Ascending aorta (tissue), 2 donors: ENCODE measurements at regions not wholly inside any gene's neighbourhood (a gene's known extent, or its start where the extent isn't known, plus 50 kb on each side); places are given as distances from the start of the nearest gene placed in this dataset.
"Not testable (repeated sequence)": the region's sequence is repeated elsewhere in the genome, so short reads cannot be mapped to it uniquely, and the experiment has no call there.

Experiments used
- DNase-seq, 2 donors: peaks; one replicate each; pipeline ENCODE4 v3.0.0-alpha.2; 2019; ENCODE audit warnings: low spot score in 2 of 2
- H3K27ac ChIP-seq, 2 donors: fragments of 200-600 bp; sonication (generic); one replicate each; pipeline ENCODE4 v1.5.1; 2016 to 2017; ENCODE audit warnings: mild to moderate bottlenecking in 1 of 2
- H3K27me3 ChIP-seq: fragments of 200-600 bp; sonication (generic); one replicate; pipeline ENCODE4 v1.5.1; 2017
- H3K36me3 ChIP-seq, 2 donors: fragments of 200-600 bp; sonication (generic); one replicate each; pipeline ENCODE4 v1.5.1; 2016
- H3K4me1 ChIP-seq, 2 donors: fragments of 200-600 bp; sonication (generic); one replicate each; pipeline ENCODE4 v1.5.1; 2016 to 2017; ENCODE audit warnings: mild to moderate bottlenecking in 1 of 2
- H3K4me3 ChIP-seq, 2 donors: fragments of 200-600 bp; sonication (generic); one replicate each; pipeline ENCODE4 v1.5.1; 2016 to 2017; ENCODE audit warnings: mild to moderate bottlenecking in 1 of 2
- H3K9me3 ChIP-seq, 2 donors: fragments of 200-600 bp; sonication (generic); one replicate each; pipeline ENCODE4 v1.5.1; 2016
- CTCF ChIP-seq, 3 experiments: fragments of 200-600 bp in 2 of 3; fragments of 450-650 bp in 1 of 3; sonication (generic) in 2 of 3; IDR thresholded peaks; one replicate each; pipeline ENCODE4 v1.5.1; 2016 to 2019; ENCODE audit warnings: antibody characterized with exemption in 3 of 3, mild to moderate bottlenecking in 1 of 3, moderate library complexity in 1 of 3
- intact Hi-C: fragments of 100-400 bp; cut with DNase I; formaldehyde crosslinking; loops from one replicate; pipeline ENCODE4 v1.15.1; 2023

- H3K36me3 ChIP-seq = no peaks in the 10 kb centered on the region
- intact Hi-C loops = no loop called here
- no peaks in the 10 kb centered on the region for H3K27me3 ChIP-seq
- H3K9me3 ChIP-seq = no peaks in the 10 kb centered on the region
- H3K27ac ChIP-seq = no peak overlapping the region
- no peak for TF ChIP-seq CTCF (IDR thresholded peaks at IDR 0.05)
- no peak for DNase-seq
- H3K4me3 ChIP-seq = no peak overlapping the region
- H3K4me1 ChIP-seq = no peaks in the 10 kb centered on the region
These were observed 272.9 kb downstream of the LNPK start for GRCh38 chr2:175729049-175729706.

GRCh38 chr2:175728032-175728431 is 274.0 kb downstream of the LNPK start:
- Histone ChIP-seq H3K27me3 (no peaks in the 10 kb centered on the region), H3K4me3 (no peak overlapping the region), H3K9me3 (peaks cover 0 to 3% of the 10 kb centered on the region in 2 donors), H3K36me3 (no peaks in the 10 kb centered on the region), H3K4me1 (no peaks in the 10 kb centered on the region), H3K27ac (no peak overlapping the region)
- no peak for TF ChIP-seq CTCF (IDR thresholded peaks at IDR 0.05)
- DNase-seq = no peak
- intact Hi-C loops = no loop called here

GRCh38 chr2:175726223-175726622 is 275.8 kb downstream of the LNPK start:
- Histone ChIP-seq H3K9me3 (peaks cover 0 to 3% of the 10 kb centered on the region in 2 donors), H3K36me3 (no peaks in the 10 kb centered on the region), H3K4me3 (no peak overlapping the region), H3K27ac (no peak overlapping the region), H3K27me3 (no peaks in the 10 kb centered on the region), H3K4me1 (no peaks in the 10 kb centered on the region)
- no peak for DNase-seq
- no peak for TF ChIP-seq CTCF (IDR thresholded peaks at IDR 0.05)
- intact Hi-C loops = no loop called here

- Histone ChIP-seq H3K4me3 (no peak overlapping the region), H3K27me3 (no peaks in the 10 kb centered on the region), H3K4me1 (no peaks in the 10 kb centered on the region), H3K9me3 (no peaks in the 10 kb centered on the region), H3K27ac (no peak overlapping the region), H3K36me3 (no peaks in the 10 kb centered on the region)
- DNase-seq = no peak
- no peak for TF ChIP-seq CTCF (IDR thresholded peaks at IDR 0.05)
- intact Hi-C loops = no loop called here
These were observed 292.8 kb downstream of the LNPK start for GRCh38 chr2:175709248-175709647.

- TF ChIP-seq CTCF (IDR thresholded peaks at IDR 0.05) = no peak
- intact Hi-C loops = no loop called here
- Histone ChIP-seq H3K27me3 (no peaks in the 10 kb centered on the region), H3K36me3 (no peaks in the 10 kb centered on the region), H3K27ac (no peak overlapping the region), H3K4me3 (no peak overlapping the region), H3K9me3 (no peaks in the 10 kb centered on the region), H3K4me1 (no peaks in the 10 kb centered on the region)
- DNase-seq = no peak
These were observed 294.7 kb downstream of the LNPK start for GRCh38 chr2:175707322-175707721.

GRCh38 chr2:175704568-175704967 is 297.5 kb downstream of the LNPK start:
- H3K27me3 ChIP-seq, H3K4me1 ChIP-seq, DNase-seq, H3K4me3 ChIP-seq, H3K9me3 ChIP-seq, intact Hi-C loops, H3K27ac ChIP-seq, H3K36me3 ChIP-seq: not testable (repeated sequence)
